ENCODE measurements at regions not wholly inside any gene's neighbourhood (a gene's known extent, or its start where the extent isn't known, plus 50 kb on each side); places are given as distances from the start of the nearest gene placed in this dataset.

- CTCF ChIA-PET = interaction anchor here (0.7 kb wide), 1 partner anchor 68 kb away, joined by 3 read pairs; no protein-coding TSS in a partner anchor
Observed at GRCh38 chr2:220961143-220961860, 610.8 kb downstream of the EPHA4 start.

GRCh38 chr2:220962556-220962955 is 609.5 kb downstream of the EPHA4 start:
- H3K4me3 ChIP-seq (ENCODE audit: low read length) = no peak overlapping the region
- no peaks in the 10 kb centered on the region for H3K36me3 ChIP-seq (ENCODE audit: insufficient read depth, low read length)
- no peak overlapping the region for H3K27ac ChIP-seq (ENCODE audit: low read depth in 1 of 2, low read length in 2 of 2)
- DNase-seq (no peak), ATAC-seq (ENCODE audit: poor library complexity) (no peak)
- Mint-ChIP-seq H3K27me3 (no peaks in the 10 kb centered on the region), H3K36me3 (ENCODE audit: low read depth) (no peaks in the 10 kb centered on the region), H3K27ac (no peak overlapping the region), H3K4me3 (no peak overlapping the region), H3K9me3 (no peaks in the 10 kb centered on the region), H3K4me1 (ENCODE audit: low read depth) (no peaks in the 10 kb centered on the region)
- TF ChIP-seq, protein P1, sequence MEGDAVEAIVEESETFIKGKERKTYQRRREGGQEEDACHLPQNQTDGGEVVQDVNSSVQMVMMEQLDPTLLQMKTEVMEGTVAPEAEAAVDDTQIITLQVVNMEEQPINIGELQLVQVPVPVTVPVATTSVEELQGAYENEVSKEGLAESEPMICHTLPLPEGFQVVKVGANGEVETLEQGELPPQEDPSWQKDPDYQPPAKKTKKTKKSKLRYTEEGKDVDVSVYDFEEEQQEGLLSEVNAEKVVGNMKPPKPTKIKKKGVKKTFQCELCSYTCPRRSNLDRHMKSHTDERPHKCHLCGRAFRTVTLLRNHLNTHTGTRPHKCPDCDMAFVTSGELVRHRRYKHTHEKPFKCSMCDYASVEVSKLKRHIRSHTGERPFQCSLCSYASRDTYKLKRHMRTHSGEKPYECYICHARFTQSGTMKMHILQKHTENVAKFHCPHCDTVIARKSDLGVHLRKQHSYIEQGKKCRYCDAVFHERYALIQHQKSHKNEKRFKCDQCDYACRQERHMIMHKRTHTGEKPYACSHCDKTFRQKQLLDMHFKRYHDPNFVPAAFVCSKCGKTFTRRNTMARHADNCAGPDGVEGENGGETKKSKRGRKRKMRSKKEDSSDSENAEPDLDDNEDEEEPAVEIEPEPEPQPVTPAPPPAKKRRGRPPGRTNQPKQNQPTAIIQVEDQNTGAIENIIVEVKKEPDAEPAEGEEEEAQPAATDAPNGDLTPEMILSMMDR (IDR thresholded peaks at IDR 0.05) = no peak
- no peaks in the 10 kb centered on the region for H3K9me3 ChIP-seq (ENCODE audit: control insufficient read depth in 1 of 2, insufficient read depth in 1 of 2, low read length in 2 of 2)
- no peaks in the 10 kb centered on the region for H3K27me3 ChIP-seq (ENCODE audit: control insufficient read depth in 1 of 2, insufficient read depth in 2 of 2, low read length in 2 of 2)
- no peaks in the 10 kb centered on the region for H3K4me1 ChIP-seq (ENCODE audit: insufficient read depth, low read length)
- intact Hi-C loops (cut with DNase I, micrococcal nuclease) = no loop called here
- ChIA-PET CTCF (no interaction called here), POLR2A (no interaction called here)

More at GRCh38 chr2:220961143-220961860, 610.8 kb downstream of the EPHA4 start:
- Mint-ChIP-seq H3K36me3 (ENCODE audit: low read depth) (no peaks in the 10 kb centered on the region), H3K4me3 (no peak overlapping the region), H3K4me1 (ENCODE audit: low read depth) (no peaks in the 10 kb centered on the region), H3K27ac (no peak overlapping the region), H3K27me3 (peaks cover 6% of the 10 kb centered on the region), H3K9me3 (no peaks in the 10 kb centered on the region)
- H3K36me3 ChIP-seq (ENCODE audit: insufficient read depth, low read length) = no peaks in the 10 kb centered on the region
- H3K4me1 ChIP-seq (ENCODE audit: insufficient read depth, low read length) = no peaks in the 10 kb centered on the region
- H3K4me3 ChIP-seq (ENCODE audit: low read length) = no peak overlapping the region
- ATAC-seq (ENCODE audit: poor library complexity) (no peak), DNase-seq (no peak)
- intact Hi-C loops (cut with DNase I, micrococcal nuclease) = no loop called here
- H3K9me3 ChIP-seq (ENCODE audit: control insufficient read depth in 1 of 2, insufficient read depth in 1 of 2, low read length in 2 of 2) = no peaks in the 10 kb centered on the region
- TF ChIP-seq, protein P1 (IDR thresholded peaks at IDR 0.05) = no peak
- H3K27ac ChIP-seq (ENCODE audit: low read depth in 1 of 2, low read length in 2 of 2) = no peak overlapping the region
- POLR2A ChIA-PET = no interaction called here
- H3K27me3 ChIP-seq (ENCODE audit: control insufficient read depth in 1 of 2, insufficient read depth in 2 of 2, low read length in 2 of 2) = no peaks in the 10 kb centered on the region

GRCh38 chr2:220963076-220963475 is 609.0 kb downstream of the EPHA4 start:
- Histone ChIP-seq H3K36me3 (ENCODE audit: insufficient read depth, low read length) (no peaks in the 10 kb centered on the region), H3K4me3 (ENCODE audit: low read length) (no peak overlapping the region), H3K27me3 (ENCODE audit: control insufficient read depth in 1 of 2, insufficient read depth in 2 of 2, low read length in 2 of 2) (no peaks in the 10 kb centered on the region), H3K27ac (ENCODE audit: low read depth in 1 of 2, low read length in 2 of 2) (no peak overlapping the region), H3K9me3 (ENCODE audit: control insufficient read depth in 1 of 2, insufficient read depth in 1 of 2, low read length in 2 of 2) (no peaks in the 10 kb centered on the region), H3K4me1 (ENCODE audit: insufficient read depth, low read length) (no peaks in the 10 kb centered on the region)
- intact Hi-C loops (cut with DNase I, micrococcal nuclease) = no loop called here
- ChIA-PET CTCF (no interaction called here), POLR2A (no interaction called here)
- no peak for ATAC-seq (ENCODE audit: poor library complexity)
- TF ChIP-seq, protein P1 (IDR thresholded peaks at IDR 0.05) = no peak
- Mint-ChIP-seq H3K9me3 (no peaks in the 10 kb centered on the region), H3K27me3 (no peaks in the 10 kb centered on the region), H3K36me3 (ENCODE audit: low read depth) (no peaks in the 10 kb centered on the region), H3K4me3 (no peak overlapping the region), H3K4me1 (ENCODE audit: low read depth) (no peaks in the 10 kb centered on the region), H3K27ac (no peak overlapping the region)
- no peak for DNase-seq
